Astrocyte (in vitro differentiated cells and primary cell): ENCODE measurements at regions not wholly inside any gene's neighbourhood (a gene's known extent, or its start where the extent isn't known, plus 50 kb on each side); places are given as distances from the start of the nearest gene placed in this dataset.

ENCODE experiments used
- EZH2 ChIP-seq: IDR thresholded peaks from 2 replicates; pipeline ENCODE4 v1.6.1; 2012; ENCODE audit warnings: mild to moderate bottlenecking, low read length, inconsistent platforms; ENCODE audit not compliant: insufficient read depth
- TF ChIP-seq, protein P1 (sequence below): IDR thresholded peaks from 2 replicates; pipeline ENCODE4 v1.5.1; 2011; ENCODE audit warnings: low read depth, mild to moderate bottlenecking, inconsistent platforms, low read length, moderate library complexity; ENCODE audit not compliant: insufficient read depth

DNA sequence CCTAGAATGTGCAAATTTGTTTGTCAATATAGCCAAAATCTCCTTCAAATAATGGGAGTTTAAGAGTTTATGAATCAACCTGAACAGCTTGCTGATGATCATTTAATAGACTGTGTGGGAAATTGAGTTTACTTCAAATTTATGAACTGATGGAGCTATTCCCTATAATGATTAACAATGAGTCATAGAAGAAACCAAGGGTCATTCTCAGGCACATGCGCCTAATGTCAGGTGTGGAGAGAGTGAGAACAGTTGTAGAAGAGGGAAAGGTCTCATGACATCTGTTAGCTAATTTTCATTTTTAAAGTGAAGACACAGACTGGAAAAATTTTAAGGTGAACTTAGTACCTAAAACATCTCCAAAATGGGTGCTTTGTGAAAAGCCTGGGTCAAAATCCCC lies 191.8 kb downstream of the BMP4 start:
- TF ChIP-seq, protein P1, sequence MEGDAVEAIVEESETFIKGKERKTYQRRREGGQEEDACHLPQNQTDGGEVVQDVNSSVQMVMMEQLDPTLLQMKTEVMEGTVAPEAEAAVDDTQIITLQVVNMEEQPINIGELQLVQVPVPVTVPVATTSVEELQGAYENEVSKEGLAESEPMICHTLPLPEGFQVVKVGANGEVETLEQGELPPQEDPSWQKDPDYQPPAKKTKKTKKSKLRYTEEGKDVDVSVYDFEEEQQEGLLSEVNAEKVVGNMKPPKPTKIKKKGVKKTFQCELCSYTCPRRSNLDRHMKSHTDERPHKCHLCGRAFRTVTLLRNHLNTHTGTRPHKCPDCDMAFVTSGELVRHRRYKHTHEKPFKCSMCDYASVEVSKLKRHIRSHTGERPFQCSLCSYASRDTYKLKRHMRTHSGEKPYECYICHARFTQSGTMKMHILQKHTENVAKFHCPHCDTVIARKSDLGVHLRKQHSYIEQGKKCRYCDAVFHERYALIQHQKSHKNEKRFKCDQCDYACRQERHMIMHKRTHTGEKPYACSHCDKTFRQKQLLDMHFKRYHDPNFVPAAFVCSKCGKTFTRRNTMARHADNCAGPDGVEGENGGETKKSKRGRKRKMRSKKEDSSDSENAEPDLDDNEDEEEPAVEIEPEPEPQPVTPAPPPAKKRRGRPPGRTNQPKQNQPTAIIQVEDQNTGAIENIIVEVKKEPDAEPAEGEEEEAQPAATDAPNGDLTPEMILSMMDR, result no peak
- TF ChIP-seq EZH2, result no peak
